Mesothelial cell of epicardium (in vitro differentiated cells): ENCODE measurements at regions not wholly inside any gene's neighbourhood (a gene's known extent, or its start where the extent isn't known, plus 50 kb on each side); places are given as distances from the start of the nearest gene placed in this dataset.

Source experiments
- DNase-seq, 2 experiments: peaks; one replicate each; pipeline ENCODE4 v3.0.0; 2021; ENCODE audit warnings: low spot score in 2 of 2; ENCODE audit not compliant: unreplicated experiment in 2 of 2
- H3K27ac Mint-ChIP-seq: 2 replicates; pipeline ENCODE4 v1.8.0; 2021; ENCODE audit warnings: mixed read lengths
- H3K27me3 Mint-ChIP-seq: 2 replicates; pipeline ENCODE4 v1.8.0; 2021; ENCODE audit warnings: low read depth, mixed read lengths
- H3K36me3 Mint-ChIP-seq: 2 replicates; pipeline ENCODE4 v1.8.0; 2021; ENCODE audit warnings: mixed read lengths
- H3K4me1 Mint-ChIP-seq: 2 replicates; pipeline ENCODE4 v1.8.0; 2021; ENCODE audit warnings: mixed read lengths
- H3K4me3 Mint-ChIP-seq: 2 replicates; pipeline ENCODE4 v1.8.0; 2021; ENCODE audit warnings: mild to moderate bottlenecking, moderate library complexity, mixed read lengths
- H3K9me3 Mint-ChIP-seq: 2 replicates; pipeline ENCODE4 v1.8.0; 2021; ENCODE audit warnings: mixed read lengths
- TF ChIP-seq, protein P1 (sequence below): fragments of 200-600 bp; sonication (generic); IDR thresholded peaks from one replicate; pipeline ENCODE4 v1.5.0; 2021; ENCODE audit warnings: antibody characterized with exemption; ENCODE audit not compliant: unreplicated experiment

GRCh38 chr14:57085043-57085442 lies 183.7 kb downstream of the EXOC5 start:
- H3K4me1 Mint-ChIP-seq, result peaks cover 2% of the 10 kb centered on the region
- H3K27me3 Mint-ChIP-seq, result no peaks in the 10 kb centered on the region
- peaks cover 1% of the 10 kb centered on the region for H3K36me3 Mint-ChIP-seq
- no peak overlapping the region for H3K27ac Mint-ChIP-seq
- TF ChIP-seq, protein P1, sequence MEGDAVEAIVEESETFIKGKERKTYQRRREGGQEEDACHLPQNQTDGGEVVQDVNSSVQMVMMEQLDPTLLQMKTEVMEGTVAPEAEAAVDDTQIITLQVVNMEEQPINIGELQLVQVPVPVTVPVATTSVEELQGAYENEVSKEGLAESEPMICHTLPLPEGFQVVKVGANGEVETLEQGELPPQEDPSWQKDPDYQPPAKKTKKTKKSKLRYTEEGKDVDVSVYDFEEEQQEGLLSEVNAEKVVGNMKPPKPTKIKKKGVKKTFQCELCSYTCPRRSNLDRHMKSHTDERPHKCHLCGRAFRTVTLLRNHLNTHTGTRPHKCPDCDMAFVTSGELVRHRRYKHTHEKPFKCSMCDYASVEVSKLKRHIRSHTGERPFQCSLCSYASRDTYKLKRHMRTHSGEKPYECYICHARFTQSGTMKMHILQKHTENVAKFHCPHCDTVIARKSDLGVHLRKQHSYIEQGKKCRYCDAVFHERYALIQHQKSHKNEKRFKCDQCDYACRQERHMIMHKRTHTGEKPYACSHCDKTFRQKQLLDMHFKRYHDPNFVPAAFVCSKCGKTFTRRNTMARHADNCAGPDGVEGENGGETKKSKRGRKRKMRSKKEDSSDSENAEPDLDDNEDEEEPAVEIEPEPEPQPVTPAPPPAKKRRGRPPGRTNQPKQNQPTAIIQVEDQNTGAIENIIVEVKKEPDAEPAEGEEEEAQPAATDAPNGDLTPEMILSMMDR, result no peak
- H3K9me3 Mint-ChIP-seq, result peaks cover 10% of the 10 kb centered on the region
- no peak for DNase-seq
- H3K4me3 Mint-ChIP-seq, result no peak overlapping the region

- no peak overlapping the region for H3K4me3 Mint-ChIP-seq
These were observed 188.0 kb downstream of the EXOC5 start for GRCh38 chr14:57080691-57081090.

DNA sequence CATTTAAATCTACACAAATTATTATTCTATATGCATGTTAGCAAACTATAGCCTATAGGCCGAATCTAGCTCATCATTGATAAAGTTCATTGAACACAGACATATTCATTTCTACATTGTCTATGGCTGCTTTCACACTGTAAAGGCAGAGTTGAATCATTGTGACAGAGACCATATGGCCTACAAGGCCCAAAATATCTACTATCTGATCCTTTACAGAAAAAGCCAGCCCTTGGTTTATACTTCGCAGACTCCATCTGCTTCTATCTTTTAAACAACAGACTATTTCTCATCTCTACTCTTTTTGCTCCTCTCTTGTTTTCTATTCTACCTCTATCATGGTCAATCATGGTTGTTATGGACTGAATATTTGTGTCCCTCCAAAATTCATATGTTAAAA lies 190.7 kb downstream of the EXOC5 start:
- H3K4me1 Mint-ChIP-seq, result peaks cover 4% of the 10 kb centered on the region
- TF ChIP-seq, protein P1, result no peak
- H3K4me3 Mint-ChIP-seq, result no peak overlapping the region
- no peaks in the 10 kb centered on the region for H3K36me3 Mint-ChIP-seq
- no peaks in the 10 kb centered on the region for H3K9me3 Mint-ChIP-seq
- DNase-seq, result no peak
- no peak overlapping the region for H3K27ac Mint-ChIP-seq
- peaks cover 4% of the 10 kb centered on the region for H3K27me3 Mint-ChIP-seq

More at GRCh38 chr14:57080691-57081090, 188.0 kb downstream of the EXOC5 start:
- H3K4me1 Mint-ChIP-seq, result no peaks in the 10 kb centered on the region
- TF ChIP-seq, protein P1, result no peak
- H3K9me3 Mint-ChIP-seq, result peaks cover 2% of the 10 kb centered on the region
- DNase-seq, result no peak
- peaks cover 4% of the 10 kb centered on the region for H3K27me3 Mint-ChIP-seq
- H3K27ac Mint-ChIP-seq, result no peak overlapping the region
- H3K36me3 Mint-ChIP-seq, result no peaks in the 10 kb centered on the region

DNA sequence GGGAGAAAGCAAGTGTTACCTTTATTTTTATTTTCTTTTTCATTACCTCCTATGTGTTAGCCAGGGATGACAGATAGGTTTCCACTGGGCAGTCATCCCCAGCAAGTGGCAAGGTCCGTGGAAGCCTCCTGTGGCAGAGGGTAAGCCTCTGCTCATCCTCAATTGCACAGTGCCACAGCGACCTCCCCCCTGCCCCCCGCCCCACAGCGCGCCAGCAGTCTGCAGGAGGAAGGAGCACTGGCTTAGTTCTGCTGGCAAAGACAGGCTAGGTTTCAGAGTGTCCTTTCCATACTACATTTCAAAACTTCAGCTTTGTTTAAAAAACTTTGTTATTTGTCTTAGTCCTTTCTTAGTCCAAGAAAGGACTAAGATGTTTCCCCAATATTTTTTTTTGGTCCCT lies 194.7 kb downstream of the EXOC5 start:
- no peak overlapping the region for H3K27ac Mint-ChIP-seq
- H3K9me3 Mint-ChIP-seq, result no peaks in the 10 kb centered on the region
- H3K4me3 Mint-ChIP-seq, result no peak overlapping the region
- H3K27me3 Mint-ChIP-seq, result peaks cover 5% of the 10 kb centered on the region
- peaks cover 4% of the 10 kb centered on the region for H3K4me1 Mint-ChIP-seq
- DNase-seq, result no peak
- TF ChIP-seq, protein P1, result no peak
- H3K36me3 Mint-ChIP-seq, result no peaks in the 10 kb centered on the region

- Mint-ChIP-seq H3K27me3 (peaks cover 16% of the 10 kb centered on the region), H3K4me3 (no peak overlapping the region), H3K27ac (no peak overlapping the region), H3K36me3 (no peaks in the 10 kb centered on the region), H3K9me3 (no peaks in the 10 kb centered on the region), H3K4me1 (peaks cover 5% of the 10 kb centered on the region)
- no peak for DNase-seq
- TF ChIP-seq, protein P1, result no peak
These were observed 197.1 kb downstream of the EXOC5 start for GRCh38 chr14:57071639-57072038.

DNA sequence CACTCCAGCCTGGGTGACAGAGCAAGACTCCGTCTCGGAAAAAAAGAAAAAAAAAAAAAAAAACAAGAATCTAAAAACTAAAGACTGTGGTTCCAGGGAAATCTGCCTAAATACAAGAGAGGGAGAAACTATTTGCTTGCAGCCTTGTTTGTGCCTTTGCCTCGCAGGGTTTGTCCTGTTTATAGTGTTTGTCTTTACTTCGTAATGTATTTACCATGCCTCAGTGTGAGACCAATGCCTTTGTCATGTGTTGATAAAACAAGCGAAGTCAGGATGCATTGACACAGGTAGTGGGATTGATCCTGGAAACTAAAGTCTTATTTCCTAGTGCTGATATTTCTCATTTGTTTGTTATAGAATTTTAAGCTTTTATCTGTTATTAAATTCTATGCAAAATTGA lies 199.0 kb downstream of the EXOC5 start:
- Mint-ChIP-seq H3K9me3 (no peaks in the 10 kb centered on the region), H3K36me3 (no peaks in the 10 kb centered on the region), H3K4me3 (no peak overlapping the region), H3K27ac (no peak overlapping the region), H3K27me3 (peaks cover 17% of the 10 kb centered on the region), H3K4me1 (peaks cover 5% of the 10 kb centered on the region)
- TF ChIP-seq, protein P1, result no peak
- no peak for DNase-seq
